ENCODE measurements at regions not wholly inside any gene's neighbourhood (a gene's known extent, or its start where the extent isn't known, plus 50 kb on each side); places are given as distances from the start of the nearest gene placed in this dataset.

DNA sequence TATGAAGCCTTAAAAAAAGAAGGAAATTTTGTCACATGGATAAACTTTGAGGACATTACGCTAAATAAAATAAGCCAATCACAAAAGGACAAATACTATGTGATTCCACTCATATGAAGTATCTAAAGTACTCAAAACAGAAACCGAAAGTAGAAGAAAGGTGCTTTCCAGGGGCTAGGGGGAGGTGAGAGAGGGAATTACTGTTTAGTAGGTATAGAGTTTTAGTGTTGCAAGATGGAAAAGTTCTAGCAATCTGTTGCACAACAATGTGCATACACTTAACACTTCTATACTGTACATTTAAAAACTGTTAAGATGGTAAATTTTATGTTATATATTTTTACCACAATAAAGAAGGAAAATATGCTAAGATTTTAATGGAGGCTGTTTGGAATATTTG, 83.0 kb downstream of the POLR1D start:
- TF ChIP-seq CTCF (IDR thresholded peaks at IDR 0.05): no peak
- TF ChIP-seq POLR2AphosphoS5 (IDR thresholded peaks at IDR 0.05): no peak
- TF ChIP-seq POLR2A (IDR thresholded peaks at IDR 0.05): no peak
- no peak for TF ChIP-seq EP300 (IDR thresholded peaks at IDR 0.05)

Measured in upper lobe of left lung (tissue), 4 donors.